ENCODE measurements at regions not wholly inside any gene's neighbourhood (a gene's known extent, or its start where the extent isn't known, plus 50 kb on each side); places are given as distances from the start of the nearest gene placed in this dataset.

DNA sequence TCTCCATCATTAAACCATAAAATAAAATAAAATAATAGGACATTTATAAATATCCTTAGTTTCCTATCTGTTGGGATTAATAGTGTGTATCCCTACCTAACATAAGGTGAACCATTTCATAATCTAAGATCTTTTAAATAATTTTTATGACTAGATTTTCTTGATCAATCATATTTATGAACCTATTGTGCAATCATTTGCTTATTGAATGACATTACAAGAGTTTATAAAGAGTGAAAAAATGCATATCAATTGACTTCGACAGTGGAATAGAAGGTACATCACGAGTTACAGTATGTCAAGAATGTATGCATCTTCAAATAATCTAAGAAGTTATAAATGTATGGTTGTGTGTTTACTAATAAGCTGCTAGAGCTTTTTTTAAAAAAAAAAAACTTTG is 1554.8 kb upstream of the TMEFF2 start:
- TF ChIP-seq POLR2AphosphoS5 (IDR thresholded peaks at IDR 0.05), result no peak

DNA sequence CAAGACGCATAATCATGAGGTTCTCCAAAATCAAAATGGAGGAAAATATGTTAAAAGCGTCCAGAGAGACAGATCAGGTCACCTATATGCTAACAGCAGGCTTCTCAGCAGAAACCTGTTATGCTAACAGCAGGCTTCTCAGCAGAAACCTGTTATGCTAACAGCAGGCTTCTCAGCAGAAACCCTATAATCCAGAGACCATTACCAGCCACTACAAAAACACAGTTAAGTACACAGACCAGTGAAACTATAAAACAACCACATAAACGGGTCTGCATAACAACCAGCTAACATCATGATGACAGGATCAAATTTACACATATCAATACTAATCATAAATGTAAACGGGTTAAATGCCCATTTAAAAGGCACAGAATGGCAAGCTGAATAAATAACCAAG is 1548.4 kb upstream of the TMEFF2 start:
- intact Hi-C loops (cut with DNase I; ENCODE audit: low total_unique reads), result no loop called here
- 16 to 28% (median 22%) methylated on average over 4 of the region's 4 CpGs for WGBS, 5 donors
- no peaks in the 10 kb centered on the region for H3K27me3 ChIP-seq
- TF ChIP-seq POLR2AphosphoS5 (IDR thresholded peaks at IDR 0.05) (no peak), EP300 (IDR thresholded peaks at IDR 0.05) (no peak), POLR2A (IDR thresholded peaks at IDR 0.05) (no peak)
- TF ChIP-seq, protein P1, sequence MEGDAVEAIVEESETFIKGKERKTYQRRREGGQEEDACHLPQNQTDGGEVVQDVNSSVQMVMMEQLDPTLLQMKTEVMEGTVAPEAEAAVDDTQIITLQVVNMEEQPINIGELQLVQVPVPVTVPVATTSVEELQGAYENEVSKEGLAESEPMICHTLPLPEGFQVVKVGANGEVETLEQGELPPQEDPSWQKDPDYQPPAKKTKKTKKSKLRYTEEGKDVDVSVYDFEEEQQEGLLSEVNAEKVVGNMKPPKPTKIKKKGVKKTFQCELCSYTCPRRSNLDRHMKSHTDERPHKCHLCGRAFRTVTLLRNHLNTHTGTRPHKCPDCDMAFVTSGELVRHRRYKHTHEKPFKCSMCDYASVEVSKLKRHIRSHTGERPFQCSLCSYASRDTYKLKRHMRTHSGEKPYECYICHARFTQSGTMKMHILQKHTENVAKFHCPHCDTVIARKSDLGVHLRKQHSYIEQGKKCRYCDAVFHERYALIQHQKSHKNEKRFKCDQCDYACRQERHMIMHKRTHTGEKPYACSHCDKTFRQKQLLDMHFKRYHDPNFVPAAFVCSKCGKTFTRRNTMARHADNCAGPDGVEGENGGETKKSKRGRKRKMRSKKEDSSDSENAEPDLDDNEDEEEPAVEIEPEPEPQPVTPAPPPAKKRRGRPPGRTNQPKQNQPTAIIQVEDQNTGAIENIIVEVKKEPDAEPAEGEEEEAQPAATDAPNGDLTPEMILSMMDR (IDR thresholded peaks at IDR 0.05), result no peak
- no peak overlapping the region for H3K27ac ChIP-seq
- H3K4me3 ChIP-seq, result no peak overlapping the region
- H3K9me3 ChIP-seq, result peaks cover 0 to 10% (median 3%) of the 10 kb centered on the region in 4 donors
- H3K36me3 ChIP-seq, result no peaks in the 10 kb centered on the region
- no peaks in the 10 kb centered on the region for H3K4me1 ChIP-seq
- DNase-seq, result no peak

More for the DNA sequence above, 1554.8 kb upstream of the TMEFF2 start:
- Histone ChIP-seq H3K4me3 (no peak overlapping the region), H3K9me3 (no peaks in the 10 kb centered on the region), H3K36me3 (no peaks in the 10 kb centered on the region), H3K27me3 (no peaks in the 10 kb centered on the region), H3K27ac (no peak overlapping the region), H3K4me1 (no peaks in the 10 kb centered on the region)
- WGBS, 5 donors, result 67 to 81% (median 70%) methylated on average over 2 of the region's 2 CpGs
- intact Hi-C loops (cut with DNase I; ENCODE audit: low total_unique reads), result no loop called here
- DNase-seq, result no peak

DNA sequence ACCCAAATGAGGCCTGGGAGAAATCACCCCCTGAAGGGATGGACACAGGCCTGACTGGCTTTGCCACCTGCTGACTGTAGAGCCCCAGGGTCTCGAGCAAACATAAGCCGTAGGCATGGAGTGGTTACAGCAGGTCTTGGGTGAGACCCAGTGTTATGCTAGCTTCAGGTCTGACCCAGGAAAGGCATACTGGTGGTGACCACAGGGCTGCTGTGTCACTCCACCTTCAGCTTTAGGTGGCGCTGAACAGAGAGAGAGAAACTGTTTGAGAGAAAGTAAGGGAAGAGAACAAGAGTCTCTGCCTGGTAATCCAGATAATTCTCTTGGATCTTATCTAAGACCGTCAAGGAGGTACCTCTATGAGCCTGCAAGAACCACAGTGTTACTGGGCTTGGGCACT is 1544.2 kb upstream of the TMEFF2 start:
- H3K27me3 ChIP-seq, result no peaks in the 10 kb centered on the region
- no peak for DNase-seq
- H3K4me1 ChIP-seq, result no peaks in the 10 kb centered on the region
- H3K9me3 ChIP-seq, result peaks cover 0 to 10% (median 3%) of the 10 kb centered on the region in 4 donors
- intact Hi-C loops (cut with DNase I; ENCODE audit: low total_unique reads), result no loop called here
- WGBS, 5 donors, result 83 to 90% (median 84%) methylated on average over 4 of the region's 4 CpGs
- TF ChIP-seq POLR2A (IDR thresholded peaks at IDR 0.05), result no peak
- TF ChIP-seq EP300 (IDR thresholded peaks at IDR 0.05), result no peak
- TF ChIP-seq POLR2AphosphoS5 (IDR thresholded peaks at IDR 0.05), result no peak
- TF ChIP-seq, protein P1 (IDR thresholded peaks at IDR 0.05), result no peak
- H3K4me3 ChIP-seq, result no peak overlapping the region
- H3K36me3 ChIP-seq, result no peaks in the 10 kb centered on the region
- H3K27ac ChIP-seq, result no peak overlapping the region

DNA sequence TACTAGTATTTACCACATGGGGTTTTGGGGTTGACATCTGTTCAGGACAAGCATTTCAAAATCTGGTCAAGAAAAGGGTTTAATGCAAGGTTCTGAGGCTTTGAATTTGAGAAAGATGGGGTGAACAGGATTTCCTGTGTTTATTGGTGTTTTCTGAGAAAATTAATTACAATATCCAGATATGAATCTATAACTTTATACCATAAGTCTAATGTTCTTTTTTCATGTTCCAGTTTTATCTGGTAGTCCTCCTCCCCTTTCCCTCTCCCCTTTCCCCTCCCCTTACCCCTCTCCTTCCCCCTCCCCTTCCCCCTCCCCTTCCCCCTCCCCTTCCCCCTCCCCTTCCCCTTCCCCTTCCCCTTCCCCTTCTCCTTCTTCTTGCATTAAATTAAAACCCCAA is 1518.2 kb upstream of the TMEFF2 start:
- intact Hi-C loops (cut with DNase I; ENCODE audit: low total_unique reads), result no loop called here
- no peak overlapping the region for H3K27ac ChIP-seq
- no peak for DNase-seq
- TF ChIP-seq, protein P1 (IDR thresholded peaks at IDR 0.05), result no peak
- TF ChIP-seq POLR2AphosphoS5 (IDR thresholded peaks at IDR 0.05) (no peak), EP300 (IDR thresholded peaks at IDR 0.05) (no peak), POLR2A (IDR thresholded peaks at IDR 0.05) (no peak)
- no peaks in the 10 kb centered on the region for H3K36me3 ChIP-seq
- H3K27me3 ChIP-seq, result no peaks in the 10 kb centered on the region
- H3K9me3 ChIP-seq, result peaks cover 0 to 7% (median 3%) of the 10 kb centered on the region in 4 donors
- no peak overlapping the region for H3K4me3 ChIP-seq
- no peaks in the 10 kb centered on the region for H3K4me1 ChIP-seq

DNA sequence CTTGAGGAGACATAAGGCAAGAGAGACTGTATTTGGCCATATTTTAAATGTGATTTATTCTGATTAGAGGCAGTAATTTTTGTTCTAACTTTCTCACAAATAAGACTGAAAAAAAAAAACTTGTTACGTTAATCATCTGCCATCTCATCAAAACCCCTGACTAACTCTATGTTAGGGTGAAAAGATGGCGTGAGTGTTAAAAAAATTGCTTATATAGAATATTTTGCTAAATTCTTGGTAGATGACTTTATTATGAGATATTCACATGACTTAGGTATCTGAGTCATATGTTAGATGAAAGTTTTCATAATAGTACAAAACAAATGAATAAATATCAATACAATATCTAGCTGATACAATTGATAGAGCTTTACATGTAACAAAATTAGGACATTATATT is 1508.7 kb upstream of the TMEFF2 start:
- H3K27me3 ChIP-seq, result no peaks in the 10 kb centered on the region
- H3K36me3 ChIP-seq, result no peaks in the 10 kb centered on the region
- H3K27ac ChIP-seq, result no peak overlapping the region
- TF ChIP-seq, protein P1 (IDR thresholded peaks at IDR 0.05), result no peak
- TF ChIP-seq EP300 (IDR thresholded peaks at IDR 0.05) (no peak), POLR2A (IDR thresholded peaks at IDR 0.05) (no peak), POLR2AphosphoS5 (IDR thresholded peaks at IDR 0.05) (no peak)
- H3K4me3 ChIP-seq, result no peak overlapping the region
- intact Hi-C loops (cut with DNase I; ENCODE audit: low total_unique reads), result no loop called here
- WGBS, 5 donors, result 69 to 94% (median 74%) methylated on average over 2 of the region's 2 CpGs
- H3K9me3 ChIP-seq, result no peaks in the 10 kb centered on the region
- DNase-seq, result no peak
- no peaks in the 10 kb centered on the region for H3K4me1 ChIP-seq

Measured in stomach (tissue), 8 donors.